Neural cell (in vitro differentiated cells): ENCODE measurements at regions not wholly inside any gene's neighbourhood (a gene's known extent, or its start where the extent isn't known, plus 50 kb on each side); places are given as distances from the start of the nearest gene placed in this dataset.

ENCODE experiments used
- H2AFZ ChIP-seq: fragments of 200-600, 300-800 bp; sonication (generic), shearing (Covaris generic); 2 replicates; pipeline ENCODE4 v1.6.0; 2014; ENCODE audit warnings: low read depth, mild to moderate bottlenecking, antibody characterized with exemption, low read length, moderate library complexity
- H3F3A ChIP-seq: fragments of 200-600 bp; shearing (Covaris generic); 2 replicates; pipeline ENCODE4 v1.6.1; 2016; ENCODE audit warnings: mild to moderate bottlenecking, moderate library complexity, mixed read lengths, antibody characterized with exemption, low read length; ENCODE audit not compliant: insufficient read depth, poor library complexity, severe bottlenecking
- H3K27ac ChIP-seq: fragments of 200-600, 300-800 bp; sonication (generic), shearing (Covaris generic); 2 replicates; pipeline ENCODE4 v1.5.1; 2014; ENCODE audit warnings: mild to moderate bottlenecking, low read length, moderate library complexity
- H3K27me3 ChIP-seq: fragments of 300-800, 200-600 bp; sonication (generic), shearing (Covaris generic); 2 replicates; pipeline ENCODE4 v1.6.0; 2014; ENCODE audit warnings: mild to moderate bottlenecking, low read depth, low read length, moderate library complexity; ENCODE audit not compliant: insufficient read depth
- H3K36me3 ChIP-seq: fragments of 300-800, 200-600 bp; sonication (generic), shearing (Covaris generic); 2 replicates; pipeline ENCODE4 v1.5.1; 2014; ENCODE audit warnings: mild to moderate bottlenecking, antibody characterized with exemption, low read length, moderate library complexity; ENCODE audit not compliant: insufficient read depth
- H3K4me2 ChIP-seq: fragments of 300-800, 200-600 bp; sonication (generic), shearing (Covaris generic); 2 replicates; pipeline ENCODE4 v1.6.0; 2014; ENCODE audit warnings: mild to moderate bottlenecking, low read length
- H3K4me3 ChIP-seq: fragments of 300-800, 200-600 bp; sonication (generic), shearing (Covaris generic); 2 replicates; pipeline ENCODE4 v1.5.1; 2014; ENCODE audit warnings: mild to moderate bottlenecking, low read length, moderate library complexity
- H3K79me2 ChIP-seq: fragments of 200-600 bp; shearing (Covaris generic); replicated peaks from 2 replicates; pipeline ENCODE4 v1.6.0; 2014; ENCODE audit warnings: mild to moderate bottlenecking, low read length, moderate library complexity; ENCODE audit not compliant: insufficient read depth
- H3K9ac ChIP-seq: fragments of 300-800, 200-600 bp; sonication (generic), shearing (Covaris generic); 2 replicates; pipeline ENCODE4 v1.6.1; 2016; ENCODE audit warnings: mild to moderate bottlenecking, low read length, mixed read lengths
- H3K9me2 ChIP-seq: fragments of 200-600 bp; shearing (Covaris generic); 2 replicates; pipeline ENCODE4 v1.6.1; 2016; ENCODE audit warnings: mild to moderate bottlenecking, low read length, mixed read lengths; ENCODE audit not compliant: insufficient read depth
- H3K9me3 ChIP-seq: fragments of 200-600, 300-800 bp; sonication (generic), shearing (Covaris generic); 2 replicates; pipeline ENCODE4 v1.6.1; 2016; ENCODE audit warnings: mild to moderate bottlenecking, mixed run types, low read length, moderate library complexity, mixed read lengths
- H4K20me1 ChIP-seq: fragments of 200-600 bp; shearing (Covaris generic); 2 replicates; pipeline ENCODE4 v1.6.1; 2016; ENCODE audit warnings: mild to moderate bottlenecking, mixed run types; ENCODE audit not compliant: insufficient read depth
- EP300 ChIP-seq: fragments of 450-650 bp; conservative IDR thresholded peaks from 2 replicates; pipeline ENCODE4 v1.6.1; 2014; ENCODE audit warnings: antibody characterized with exemption, mild to moderate bottlenecking, moderate library complexity; ENCODE audit not compliant: poor library complexity, severe bottlenecking
- EZH2 ChIP-seq: fragments of 200-600, 300-800 bp; shearing (Covaris generic), sonication (generic); IDR thresholded peaks from 2 replicates; pipeline ENCODE4 v1.6.1; 2014; ENCODE audit warnings: antibody characterized with exemption, low read length, borderline replicate concordance, mild to moderate bottlenecking; ENCODE audit not compliant: insufficient read depth, poor library complexity, severe bottlenecking
- MXI1 ChIP-seq: fragments of 450-650 bp; conservative IDR thresholded peaks from 2 replicates; pipeline ENCODE4 v1.6.1; 2014; ENCODE audit warnings: antibody characterized with exemption, mild to moderate bottlenecking; ENCODE audit not compliant: poor library complexity, severe bottlenecking
- POLR2AphosphoS5 ChIP-seq: IDR thresholded peaks from 2 replicates; pipeline ENCODE4 v1.6.1; 2012
- RAD21 ChIP-seq: fragments of 450-650 bp; conservative IDR thresholded peaks from 2 replicates; pipeline ENCODE4 v1.6.1; 2014; ENCODE audit warnings: antibody characterized with exemption, mild to moderate bottlenecking, moderate library complexity
- SMC3 ChIP-seq: fragments of 450-650 bp; conservative IDR thresholded peaks from 2 replicates; pipeline ENCODE4 v1.6.1; 2014; ENCODE audit warnings: antibody characterized with exemption, mild to moderate bottlenecking, moderate library complexity; ENCODE audit not compliant: poor library complexity
- TAF1 ChIP-seq: IDR thresholded peaks from 2 replicates; pipeline ENCODE4 v1.6.1; 2012; ENCODE audit warnings: low read depth
- TF ChIP-seq, protein P1 (sequence below): fragments of 450-650 bp; IDR thresholded peaks from 2 replicates; pipeline ENCODE4 v1.5.1; 2014; ENCODE audit warnings: antibody characterized with exemption, mild to moderate bottlenecking, moderate library complexity; ENCODE audit not compliant: poor library complexity, severe bottlenecking
- TF ChIP-seq, protein P2 (sequence below): IDR thresholded peaks from 2 replicates; pipeline ENCODE4 v1.6.1; 2012; ENCODE audit warnings: borderline replicate concordance

DNA sequence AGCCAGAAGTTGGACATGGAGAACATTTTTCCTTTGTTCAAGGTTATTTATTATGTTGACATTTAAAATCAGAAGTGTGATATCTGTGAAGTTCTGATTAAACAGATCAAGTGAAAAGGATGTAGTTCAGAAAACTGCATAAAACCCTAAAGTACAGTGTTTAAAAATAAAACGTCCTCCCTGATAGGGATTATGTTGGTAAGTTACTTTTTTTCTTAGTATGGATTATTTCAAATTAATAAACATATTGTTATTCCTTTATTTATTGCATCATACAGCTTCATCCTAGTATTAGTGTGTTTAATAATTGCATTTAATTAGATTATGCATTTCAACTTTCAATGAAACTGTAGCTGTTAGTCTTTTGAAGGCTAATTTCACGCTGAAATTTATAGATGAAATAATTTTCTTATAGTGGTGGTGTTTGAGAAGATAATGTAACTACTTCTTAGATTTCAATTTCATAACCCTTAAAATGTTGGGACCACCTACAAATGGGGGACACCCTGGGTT, 157.9 kb upstream of the DMRT1 start:
- Histone ChIP-seq H2AFZ (no peak overlapping the region), H3K4me2 (no peak overlapping the region), H3K79me2 (no peaks in the 10 kb centered on the region)

DNA sequence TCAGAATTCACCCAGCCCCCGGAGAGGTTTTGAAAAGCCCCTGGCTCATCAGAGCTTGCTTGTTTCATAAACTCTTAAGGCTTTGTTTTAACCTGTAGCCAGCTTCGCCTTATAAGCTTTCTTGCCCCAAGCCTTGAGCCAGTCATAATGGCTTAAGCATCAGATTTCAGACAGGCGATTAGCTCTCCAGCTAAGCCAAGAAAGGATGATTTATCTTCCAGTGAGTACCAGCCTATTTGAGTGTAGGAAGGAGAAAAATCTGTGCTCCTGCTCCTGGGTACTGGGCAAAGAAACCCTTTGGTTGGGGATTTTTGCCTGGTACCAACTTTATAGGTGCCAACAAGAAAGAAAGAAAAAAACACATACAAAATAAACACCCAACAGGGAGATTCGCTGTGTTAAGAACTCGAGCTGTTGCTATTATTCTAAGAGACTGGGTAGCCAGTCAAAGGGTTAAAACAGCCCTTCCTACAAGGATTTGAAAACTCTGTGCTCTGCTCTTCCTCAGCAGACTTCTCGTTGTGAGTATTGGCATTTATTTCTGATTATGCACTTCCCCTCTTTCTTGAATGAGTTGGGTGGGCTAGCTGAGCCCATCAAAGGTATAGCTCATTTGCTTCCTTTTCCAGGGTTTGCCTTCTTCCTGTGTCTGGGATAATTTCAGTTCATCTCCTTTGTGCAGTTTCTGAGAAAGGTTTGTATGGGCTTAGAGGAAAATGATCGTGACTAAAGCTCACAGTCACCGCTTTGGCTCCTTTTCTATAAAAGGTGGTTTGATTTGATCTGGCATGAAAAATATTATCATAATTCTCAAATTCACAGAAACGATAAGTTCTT, 157.2 kb upstream of the DMRT1 start:
- Histone ChIP-seq H4K20me1 (no peaks in the 10 kb centered on the region), H3K9me2 (no peaks in the 10 kb centered on the region), H3K9ac (no peak overlapping the region), H3F3A (no peaks in the 10 kb centered on the region), H3K9me3 (no peaks in the 10 kb centered on the region), H3K4me2 (no peak overlapping the region), H3K27me3 (no peaks in the 10 kb centered on the region), H3K36me3 (no peaks in the 10 kb centered on the region), H3K79me2 (no peaks in the 10 kb centered on the region), H2AFZ (no peak overlapping the region), H3K27ac (no peak overlapping the region), H3K4me3 (no peak overlapping the region)
- TF ChIP-seq POLR2AphosphoS5 (no peak), RAD21 (no peak), EZH2 (no peak), SMC3 (no peak), MXI1 (no peak)
- TF ChIP-seq, protein P1, sequence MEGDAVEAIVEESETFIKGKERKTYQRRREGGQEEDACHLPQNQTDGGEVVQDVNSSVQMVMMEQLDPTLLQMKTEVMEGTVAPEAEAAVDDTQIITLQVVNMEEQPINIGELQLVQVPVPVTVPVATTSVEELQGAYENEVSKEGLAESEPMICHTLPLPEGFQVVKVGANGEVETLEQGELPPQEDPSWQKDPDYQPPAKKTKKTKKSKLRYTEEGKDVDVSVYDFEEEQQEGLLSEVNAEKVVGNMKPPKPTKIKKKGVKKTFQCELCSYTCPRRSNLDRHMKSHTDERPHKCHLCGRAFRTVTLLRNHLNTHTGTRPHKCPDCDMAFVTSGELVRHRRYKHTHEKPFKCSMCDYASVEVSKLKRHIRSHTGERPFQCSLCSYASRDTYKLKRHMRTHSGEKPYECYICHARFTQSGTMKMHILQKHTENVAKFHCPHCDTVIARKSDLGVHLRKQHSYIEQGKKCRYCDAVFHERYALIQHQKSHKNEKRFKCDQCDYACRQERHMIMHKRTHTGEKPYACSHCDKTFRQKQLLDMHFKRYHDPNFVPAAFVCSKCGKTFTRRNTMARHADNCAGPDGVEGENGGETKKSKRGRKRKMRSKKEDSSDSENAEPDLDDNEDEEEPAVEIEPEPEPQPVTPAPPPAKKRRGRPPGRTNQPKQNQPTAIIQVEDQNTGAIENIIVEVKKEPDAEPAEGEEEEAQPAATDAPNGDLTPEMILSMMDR, result no peak
- TF ChIP-seq, protein P2, sequence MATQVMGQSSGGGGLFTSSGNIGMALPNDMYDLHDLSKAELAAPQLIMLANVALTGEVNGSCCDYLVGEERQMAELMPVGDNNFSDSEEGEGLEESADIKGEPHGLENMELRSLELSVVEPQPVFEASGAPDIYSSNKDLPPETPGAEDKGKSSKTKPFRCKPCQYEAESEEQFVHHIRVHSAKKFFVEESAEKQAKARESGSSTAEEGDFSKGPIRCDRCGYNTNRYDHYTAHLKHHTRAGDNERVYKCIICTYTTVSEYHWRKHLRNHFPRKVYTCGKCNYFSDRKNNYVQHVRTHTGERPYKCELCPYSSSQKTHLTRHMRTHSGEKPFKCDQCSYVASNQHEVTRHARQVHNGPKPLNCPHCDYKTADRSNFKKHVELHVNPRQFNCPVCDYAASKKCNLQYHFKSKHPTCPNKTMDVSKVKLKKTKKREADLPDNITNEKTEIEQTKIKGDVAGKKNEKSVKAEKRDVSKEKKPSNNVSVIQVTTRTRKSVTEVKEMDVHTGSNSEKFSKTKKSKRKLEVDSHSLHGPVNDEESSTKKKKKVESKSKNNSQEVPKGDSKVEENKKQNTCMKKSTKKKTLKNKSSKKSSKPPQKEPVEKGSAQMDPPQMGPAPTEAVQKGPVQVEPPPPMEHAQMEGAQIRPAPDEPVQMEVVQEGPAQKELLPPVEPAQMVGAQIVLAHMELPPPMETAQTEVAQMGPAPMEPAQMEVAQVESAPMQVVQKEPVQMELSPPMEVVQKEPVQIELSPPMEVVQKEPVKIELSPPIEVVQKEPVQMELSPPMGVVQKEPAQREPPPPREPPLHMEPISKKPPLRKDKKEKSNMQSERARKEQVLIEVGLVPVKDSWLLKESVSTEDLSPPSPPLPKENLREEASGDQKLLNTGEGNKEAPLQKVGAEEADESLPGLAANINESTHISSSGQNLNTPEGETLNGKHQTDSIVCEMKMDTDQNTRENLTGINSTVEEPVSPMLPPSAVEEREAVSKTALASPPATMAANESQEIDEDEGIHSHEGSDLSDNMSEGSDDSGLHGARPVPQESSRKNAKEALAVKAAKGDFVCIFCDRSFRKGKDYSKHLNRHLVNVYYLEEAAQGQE, result no peak

More for the DNA sequence above, 157.9 kb upstream of the DMRT1 start:
- H3K36me3 ChIP-seq, result no peaks in the 10 kb centered on the region
- H3K9me2 ChIP-seq, result no peaks in the 10 kb centered on the region
- TF ChIP-seq, protein P1, result no peak
- TF ChIP-seq RAD21 (no peak), EZH2 (no peak), SMC3 (no peak), POLR2AphosphoS5 (no peak), MXI1 (no peak), TAF1 (no peak), EP300 (no peak)
- TF ChIP-seq, protein P2, result no peak
- no peaks in the 10 kb centered on the region for H3K27me3 ChIP-seq
- H3F3A ChIP-seq, result no peaks in the 10 kb centered on the region
- no peaks in the 10 kb centered on the region for H3K9me3 ChIP-seq
- no peak overlapping the region for H3K9ac ChIP-seq
- no peak overlapping the region for H3K4me3 ChIP-seq
- no peak overlapping the region for H3K27ac ChIP-seq
- H4K20me1 ChIP-seq, result no peaks in the 10 kb centered on the region
